Osteocyte (in vitro differentiated cells): ENCODE measurements at regions not wholly inside any gene's neighbourhood (a gene's known extent, or its start where the extent isn't known, plus 50 kb on each side); places are given as distances from the start of the nearest gene placed in this dataset.

Experiments used
- DNase-seq: peaks from one replicate; pipeline ENCODE4 v3.0.0; 2021; ENCODE audit warnings: mixed read lengths; ENCODE audit not compliant: unreplicated experiment; ENCODE audit errors: extremely low spot score
- H3K27ac Mint-ChIP-seq: one replicate; pipeline ENCODE4 v1.8.0; 2021; ENCODE audit warnings: mild to moderate bottlenecking, mixed read lengths; ENCODE audit not compliant: unreplicated experiment
- H3K27me3 Mint-ChIP-seq: one replicate; pipeline ENCODE4 v1.8.0; 2021; ENCODE audit warnings: mixed read lengths; ENCODE audit not compliant: unreplicated experiment
- H3K36me3 Mint-ChIP-seq: one replicate; pipeline ENCODE4 v1.8.0; 2021; ENCODE audit warnings: mixed read lengths; ENCODE audit not compliant: unreplicated experiment
- H3K4me1 Mint-ChIP-seq: one replicate; pipeline ENCODE4 v1.8.0; 2021; ENCODE audit warnings: mixed read lengths; ENCODE audit not compliant: unreplicated experiment
- H3K4me3 Mint-ChIP-seq: one replicate; pipeline ENCODE4 v1.8.0; 2021; ENCODE audit warnings: mild to moderate bottlenecking, moderate library complexity, mixed read lengths; ENCODE audit not compliant: unreplicated experiment
- H3K9me3 Mint-ChIP-seq: one replicate; pipeline ENCODE4 v1.8.0; 2021; ENCODE audit warnings: mixed read lengths; ENCODE audit not compliant: unreplicated experiment
- TF ChIP-seq, protein P1 (sequence below): fragments of 200-600 bp; sonication (generic); IDR thresholded peaks from 2 replicates; pipeline ENCODE4 v1.5.0; 2021; ENCODE audit warnings: antibody characterized with exemption, mild to moderate bottlenecking, moderate library complexity

DNA sequence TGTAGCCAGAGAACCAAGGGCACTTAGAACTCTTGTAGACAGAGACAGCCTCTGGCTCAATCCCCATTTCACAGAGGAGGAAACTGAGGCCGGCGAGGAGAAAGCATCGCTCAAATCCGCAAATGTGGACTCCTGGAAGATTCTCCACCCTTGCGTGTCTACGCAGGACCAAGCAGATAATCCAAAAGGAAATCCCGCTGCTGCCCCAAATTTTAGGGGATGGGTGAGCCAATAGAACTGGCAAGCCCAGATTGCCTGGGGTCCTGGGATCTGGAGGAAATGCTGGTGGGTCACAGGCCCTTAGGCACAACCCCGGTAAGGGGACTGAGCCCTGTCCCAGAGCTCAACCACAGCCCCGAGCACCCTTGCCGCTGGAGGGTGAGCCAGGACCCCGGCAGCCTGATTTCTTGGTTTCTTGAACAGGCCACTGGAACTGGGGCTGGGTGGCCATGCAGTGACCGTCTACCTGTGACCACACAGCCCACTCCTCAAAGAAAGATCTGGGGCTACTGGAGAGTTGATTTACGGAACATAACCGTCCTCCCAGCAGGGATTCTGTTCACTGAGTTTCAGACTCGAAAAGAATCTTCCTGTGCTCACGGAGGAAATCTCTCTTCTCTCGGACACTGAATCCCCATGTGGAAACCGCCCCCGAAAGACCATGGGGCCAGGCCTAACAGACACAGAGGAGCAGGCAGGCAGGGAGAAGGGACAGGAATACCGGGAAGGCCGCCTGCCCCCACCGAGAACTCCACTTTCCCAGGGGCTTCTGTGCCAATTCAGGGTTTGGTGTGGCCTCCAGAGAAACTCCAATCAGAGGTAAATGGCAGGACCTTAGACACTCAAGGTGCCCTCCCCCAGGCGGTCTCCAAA, 238.4 kb downstream of the NPHP4 start:
- TF ChIP-seq, protein P1, sequence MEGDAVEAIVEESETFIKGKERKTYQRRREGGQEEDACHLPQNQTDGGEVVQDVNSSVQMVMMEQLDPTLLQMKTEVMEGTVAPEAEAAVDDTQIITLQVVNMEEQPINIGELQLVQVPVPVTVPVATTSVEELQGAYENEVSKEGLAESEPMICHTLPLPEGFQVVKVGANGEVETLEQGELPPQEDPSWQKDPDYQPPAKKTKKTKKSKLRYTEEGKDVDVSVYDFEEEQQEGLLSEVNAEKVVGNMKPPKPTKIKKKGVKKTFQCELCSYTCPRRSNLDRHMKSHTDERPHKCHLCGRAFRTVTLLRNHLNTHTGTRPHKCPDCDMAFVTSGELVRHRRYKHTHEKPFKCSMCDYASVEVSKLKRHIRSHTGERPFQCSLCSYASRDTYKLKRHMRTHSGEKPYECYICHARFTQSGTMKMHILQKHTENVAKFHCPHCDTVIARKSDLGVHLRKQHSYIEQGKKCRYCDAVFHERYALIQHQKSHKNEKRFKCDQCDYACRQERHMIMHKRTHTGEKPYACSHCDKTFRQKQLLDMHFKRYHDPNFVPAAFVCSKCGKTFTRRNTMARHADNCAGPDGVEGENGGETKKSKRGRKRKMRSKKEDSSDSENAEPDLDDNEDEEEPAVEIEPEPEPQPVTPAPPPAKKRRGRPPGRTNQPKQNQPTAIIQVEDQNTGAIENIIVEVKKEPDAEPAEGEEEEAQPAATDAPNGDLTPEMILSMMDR: no peak
- Mint-ChIP-seq H3K27me3 (peaks cover 4% of the 10 kb centered on the region), H3K4me3 (no peak overlapping the region), H3K27ac (no peak overlapping the region), H3K9me3 (no peaks in the 10 kb centered on the region), H3K36me3 (no peaks in the 10 kb centered on the region), H3K4me1 (no peaks in the 10 kb centered on the region)
- DNase-seq: no peak

- Mint-ChIP-seq H3K27ac (no peak overlapping the region), H3K9me3 (no peaks in the 10 kb centered on the region), H3K4me1 (no peaks in the 10 kb centered on the region), H3K27me3 (peaks cover 4% of the 10 kb centered on the region), H3K36me3 (no peaks in the 10 kb centered on the region), H3K4me3 (no peak overlapping the region)
- TF ChIP-seq, protein P1: no peak
- no peak for DNase-seq
Observed at GRCh38 chr1:5752746-5753548, 239.3 kb downstream of the NPHP4 start.

DNA sequence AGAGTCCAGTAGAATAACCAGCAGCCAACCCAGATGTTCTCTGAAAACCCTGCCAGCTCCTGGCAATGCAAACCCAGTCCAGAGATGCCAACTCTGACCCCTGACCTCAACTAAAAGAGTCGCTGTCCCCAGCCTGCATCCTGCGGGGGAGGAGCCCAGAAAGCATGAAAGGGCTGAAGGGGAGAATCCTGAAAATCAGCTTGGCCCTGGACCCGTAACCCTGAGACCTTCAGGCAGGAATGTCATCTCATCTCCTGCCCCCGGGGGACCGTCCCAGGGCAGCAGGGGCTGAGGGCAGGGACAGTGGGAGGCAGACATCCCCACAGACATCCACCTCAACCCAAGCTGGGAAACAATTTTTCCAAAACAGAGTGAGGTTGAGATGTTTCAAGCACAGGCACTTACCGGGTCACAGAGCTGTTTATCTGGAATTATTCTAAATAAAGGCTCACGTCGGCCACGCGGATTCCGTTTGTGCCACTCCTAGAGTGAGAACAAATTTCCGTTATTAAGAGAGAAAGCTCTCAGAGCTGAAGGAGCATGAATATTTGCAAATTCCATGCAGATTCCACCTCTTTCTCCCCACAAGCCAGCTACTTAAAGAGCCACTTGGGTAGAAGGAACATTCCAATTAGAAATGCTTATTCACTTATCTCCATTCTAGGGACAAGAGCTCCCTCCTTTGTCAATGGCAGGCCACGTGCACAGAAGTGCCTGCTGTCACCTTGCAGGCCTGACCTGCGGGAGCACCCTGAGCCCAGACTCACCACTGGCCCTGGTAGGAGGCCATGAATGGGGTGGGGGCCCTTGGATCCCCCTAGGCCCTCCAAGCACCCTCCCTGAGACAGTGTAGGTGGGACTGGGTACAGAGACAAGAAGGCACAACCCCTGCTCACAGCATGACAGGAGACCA, 240.1 kb downstream of the NPHP4 start:
- Mint-ChIP-seq H3K4me3 (no peak overlapping the region), H3K4me1 (no peaks in the 10 kb centered on the region), H3K27me3 (peaks cover 4% of the 10 kb centered on the region), H3K9me3 (no peaks in the 10 kb centered on the region), H3K36me3 (no peaks in the 10 kb centered on the region), H3K27ac (no peak overlapping the region)
- DNase-seq: no peak
- TF ChIP-seq, protein P1: no peak

GRCh38 chr1:5751163-5751540, 241.1 kb downstream of the NPHP4 start:
- Mint-ChIP-seq H3K9me3 (no peaks in the 10 kb centered on the region), H3K4me1 (no peaks in the 10 kb centered on the region), H3K27ac (no peak overlapping the region), H3K27me3 (peaks cover 4% of the 10 kb centered on the region), H3K4me3 (no peak overlapping the region), H3K36me3 (no peaks in the 10 kb centered on the region)
- no peak for DNase-seq
- TF ChIP-seq, protein P1: no peak
